CD4-positive, alpha-beta T cell treated with Interleukin-6 at 100 ng/mL for 8 hours (primary cell): ENCODE measurements at regions not wholly inside any gene's neighbourhood (a gene's known extent, or its start where the extent isn't known, plus 50 kb on each side); places are given as distances from the start of the nearest gene placed in this dataset.

ENCODE experiments used
- DNase-seq: peaks from one replicate; pipeline ENCODE4 v3.0.0-alpha.2; 2020; ENCODE audit warnings: mixed read lengths, low spot score

- no peak for DNase-seq
Observed at GRCh38 chr15:96672629-96673028, 342.1 kb downstream of the NR2F2 start.

GRCh38 chr15:96678386-96678785 is 347.9 kb downstream of the NR2F2 start:
- DNase-seq: no peak

GRCh38 chr15:96687388-96688107 is 357.0 kb downstream of the NR2F2 start:
- no peak for DNase-seq

DNA sequence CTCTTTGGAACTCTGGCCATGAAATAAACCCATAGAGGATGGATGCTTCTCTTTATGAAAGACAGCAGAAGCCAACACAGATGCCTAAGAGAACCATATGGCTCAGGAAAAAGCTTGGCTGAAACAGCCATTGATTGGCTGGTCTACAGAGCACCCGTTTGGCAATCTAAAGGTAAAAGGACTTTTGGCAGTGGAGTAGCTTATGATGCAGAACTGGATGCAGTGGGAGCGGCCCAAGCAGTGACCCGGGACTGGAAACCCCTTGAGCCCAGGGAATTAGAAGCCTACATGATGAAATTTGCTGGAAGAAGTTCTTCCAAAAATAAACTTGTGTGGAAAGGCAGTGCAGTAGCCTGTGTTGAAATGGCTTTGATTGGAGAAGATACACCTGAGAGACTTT is 360.2 kb downstream of the NR2F2 start:
- no peak for DNase-seq

DNA sequence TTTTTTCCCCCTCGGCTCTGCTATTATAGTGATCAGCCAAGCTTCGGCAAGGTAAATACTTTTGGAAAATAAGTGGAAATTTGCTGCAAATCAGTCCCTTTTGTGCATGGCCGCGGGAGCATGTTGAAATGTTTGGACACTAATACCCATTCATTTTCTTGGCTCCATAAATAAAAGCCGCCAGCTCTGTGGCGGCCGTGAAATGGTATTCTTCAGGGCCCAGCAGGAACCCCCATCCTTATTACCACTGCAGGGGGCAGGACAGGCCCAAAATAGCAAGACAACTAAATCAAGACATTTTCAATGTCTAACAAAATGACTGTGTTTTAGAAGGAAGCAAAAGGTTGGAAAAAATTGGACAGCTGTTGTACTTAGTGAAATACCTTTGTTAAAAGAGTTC is 362.3 kb downstream of the NR2F2 start:
- no peak for DNase-seq

DNA sequence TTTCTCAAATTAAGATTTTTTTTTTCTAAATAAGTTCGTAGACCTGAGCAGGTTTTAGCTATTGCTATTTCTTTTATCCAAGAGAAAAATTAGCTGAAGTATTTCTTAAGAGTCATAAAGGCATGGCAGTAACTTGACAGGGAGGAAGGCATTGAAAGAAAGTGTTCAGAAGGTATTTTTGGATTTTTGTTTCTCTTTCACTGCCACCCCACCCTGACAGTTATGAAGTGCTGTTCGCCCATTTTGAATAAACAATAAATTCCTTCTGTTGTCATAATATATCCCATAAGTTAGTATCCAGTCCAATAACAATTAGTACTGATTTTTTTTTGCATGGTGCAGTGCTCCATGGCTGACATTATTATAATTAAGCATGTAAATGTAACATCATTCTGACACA is 363.0 kb downstream of the NR2F2 start:
- no peak for DNase-seq

- no peak for DNase-seq
Observed at GRCh38 chr15:96693990-96694517, 363.6 kb downstream of the NR2F2 start.

DNA sequence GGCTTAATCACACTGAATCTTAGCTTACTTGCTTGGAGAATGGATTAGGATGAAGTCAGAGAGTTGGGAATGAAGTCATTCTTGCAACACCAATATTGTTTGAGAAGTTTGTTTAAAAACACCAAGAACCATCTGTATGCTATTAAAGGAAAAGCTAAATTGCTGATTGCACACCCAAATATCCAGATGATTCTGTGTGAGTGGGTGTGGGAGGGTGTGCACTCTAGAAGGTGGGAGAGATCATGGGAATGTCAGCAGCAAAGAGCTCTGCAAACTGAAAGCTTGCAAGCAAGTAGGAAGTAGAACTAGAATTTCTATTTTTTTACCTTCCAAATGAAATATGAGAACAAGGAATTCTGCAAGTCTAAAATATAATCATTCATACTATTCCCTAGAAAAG is 364.9 kb downstream of the NR2F2 start:
- DNase-seq: no peak

DNA sequence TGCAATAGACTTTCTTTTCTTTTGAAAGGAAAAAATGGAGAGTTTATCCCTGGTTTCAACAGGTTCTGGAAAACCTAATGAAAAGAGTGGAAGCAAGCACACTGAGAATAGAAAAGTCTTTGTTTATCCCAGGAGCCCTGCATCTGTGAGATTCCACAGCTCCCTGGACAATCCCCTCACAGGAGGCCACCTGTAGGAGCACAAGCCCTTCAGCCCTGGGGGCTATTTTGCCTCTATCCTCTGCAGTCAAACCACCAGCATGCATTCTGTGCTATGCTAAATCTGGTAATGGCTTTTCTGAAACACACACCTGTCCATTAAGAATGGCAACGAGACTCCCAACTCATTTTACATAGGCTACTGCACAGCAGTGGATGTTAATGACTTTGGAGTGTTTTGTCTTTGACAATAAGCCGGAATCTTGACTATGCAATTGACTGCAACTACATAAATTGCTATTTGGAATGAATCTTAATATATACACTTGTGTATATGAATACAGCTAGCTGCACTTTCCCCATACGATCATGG is 369.4 kb downstream of the NR2F2 start:
- DNase-seq: no peak

- DNase-seq: no peak
Observed at GRCh38 chr15:96700555-96700954, 370.1 kb downstream of the NR2F2 start.

DNA sequence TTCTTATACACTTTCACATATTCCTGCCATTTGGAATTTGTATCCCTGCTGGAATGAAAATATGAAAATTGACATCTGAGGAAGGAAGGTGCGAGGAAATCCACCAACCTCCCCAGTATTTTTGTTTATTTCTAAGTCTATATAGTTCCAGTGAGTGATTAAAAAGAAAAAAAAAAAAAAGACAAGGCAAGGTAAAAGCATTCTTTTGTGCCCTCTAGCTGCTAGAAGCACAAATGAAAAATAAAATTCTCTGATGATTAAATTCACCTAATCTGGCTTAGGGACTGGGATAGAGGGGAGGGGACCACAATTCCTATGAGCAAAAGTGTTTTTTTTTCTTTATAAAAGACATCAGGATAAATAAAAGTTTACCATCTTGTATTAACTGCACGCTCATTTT is 370.9 kb downstream of the NR2F2 start:
- DNase-seq: no peak

DNA sequence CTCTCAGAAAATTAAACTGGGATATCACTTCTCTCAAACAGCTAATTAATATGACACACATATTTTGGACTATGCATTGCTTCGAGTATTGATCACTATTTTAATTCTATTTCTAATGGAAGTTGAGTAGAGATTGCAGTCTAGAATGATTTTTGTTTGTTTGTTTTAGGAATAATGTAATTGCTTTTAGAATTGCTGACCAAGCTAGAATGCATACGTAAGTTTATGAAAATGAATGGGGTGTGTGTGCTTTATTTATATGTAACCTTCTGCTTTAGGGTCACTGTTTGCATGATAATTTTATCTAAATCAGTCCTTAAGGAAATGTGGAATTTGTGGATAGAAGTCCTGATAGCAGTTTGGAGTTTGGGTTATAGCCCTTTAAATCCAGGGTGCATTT is 371.4 kb downstream of the NR2F2 start:
- no peak for DNase-seq

DNA sequence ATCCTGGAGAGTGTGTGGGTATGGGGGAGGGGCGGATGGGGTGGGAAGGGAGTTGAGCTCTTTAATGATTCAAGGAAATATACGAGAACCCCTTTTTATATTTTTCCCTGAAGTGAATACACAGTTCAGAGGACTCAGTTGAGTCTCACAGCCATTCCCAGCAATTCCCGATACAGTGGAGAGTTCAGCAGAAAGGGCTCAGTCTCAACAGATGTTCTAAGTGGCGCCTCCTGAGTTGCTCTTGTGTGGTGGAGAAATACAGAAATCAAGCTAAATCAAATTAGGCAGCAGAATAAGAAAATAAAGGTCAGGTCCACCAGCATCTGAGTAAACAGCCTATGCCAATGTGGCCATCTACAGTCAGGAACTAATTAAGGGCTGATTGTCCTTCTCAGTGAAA is 372.1 kb downstream of the NR2F2 start:
- no peak for DNase-seq

DNA sequence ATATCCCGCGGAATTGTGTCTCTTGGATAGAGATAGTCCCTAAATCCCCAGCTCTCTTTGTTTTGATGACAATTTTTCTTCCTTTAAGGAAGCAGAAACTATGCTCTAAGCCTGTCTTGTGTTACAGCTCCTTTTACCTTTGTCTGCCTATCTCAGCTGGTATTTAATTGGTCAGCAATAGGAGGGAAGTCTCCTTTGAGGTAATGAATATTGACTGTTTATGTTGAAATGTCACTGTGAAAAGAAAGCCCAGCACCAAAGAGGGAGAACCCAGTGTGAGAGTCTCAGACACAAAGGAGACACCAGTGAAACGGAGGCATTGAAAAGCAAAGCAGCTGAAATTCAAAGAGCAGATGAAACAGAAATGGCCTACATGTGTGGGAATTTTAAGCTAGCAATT is 372.6 kb downstream of the NR2F2 start:
- no peak for DNase-seq

DNA sequence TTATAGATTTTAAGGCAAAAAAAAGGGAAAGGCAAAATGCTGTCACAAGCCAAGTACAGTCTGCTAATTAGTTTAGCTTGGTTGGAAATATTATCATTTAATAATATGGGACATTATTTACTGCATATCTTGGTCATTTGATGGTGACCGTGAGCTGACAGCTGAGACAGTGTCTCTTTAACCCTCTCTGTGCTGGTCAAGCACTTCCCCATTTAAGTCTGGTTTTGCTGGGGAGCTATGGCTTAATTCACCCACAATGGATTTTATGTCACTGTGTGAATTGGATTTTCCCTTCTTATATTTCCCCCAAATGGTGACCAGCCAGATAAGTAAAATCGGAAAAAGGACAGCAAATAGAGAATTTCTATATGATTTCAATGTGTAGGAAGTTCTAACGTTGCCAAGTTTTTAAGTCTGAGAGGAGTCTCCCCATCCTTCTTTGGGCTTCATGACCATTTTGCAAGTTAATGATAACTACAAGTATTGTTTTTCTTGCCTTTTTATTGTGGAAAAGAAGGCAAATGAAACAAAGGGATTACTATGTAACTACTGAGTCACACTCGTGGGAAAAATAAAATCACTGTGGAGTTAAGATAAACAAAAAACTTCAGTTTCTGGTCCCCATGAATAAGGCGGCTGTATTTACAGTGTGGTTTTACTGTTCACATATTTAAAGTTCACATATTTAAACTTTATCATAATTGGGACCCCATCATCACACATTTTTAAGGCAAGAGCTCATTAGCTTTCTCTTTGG is 373.5 kb downstream of the NR2F2 start:
- no peak for DNase-seq

DNA sequence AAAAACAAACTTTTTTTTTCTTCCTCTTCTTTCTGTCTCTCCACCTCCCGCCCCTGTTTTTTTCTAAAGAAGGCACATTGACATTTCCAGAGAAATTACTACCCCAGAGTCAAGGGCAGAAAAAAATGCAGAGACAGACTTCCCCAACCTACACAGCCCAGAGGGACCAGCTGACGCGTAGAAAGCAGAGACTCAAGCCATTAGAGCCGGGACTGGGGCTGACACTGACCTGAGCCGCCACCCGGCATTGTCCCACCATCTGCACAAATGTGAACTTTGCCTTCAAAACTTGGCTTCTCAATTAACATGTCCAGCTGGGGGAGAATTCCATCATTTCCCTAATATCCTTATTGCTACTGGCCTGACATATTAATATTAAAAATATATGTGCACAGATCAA is 385.6 kb downstream of the NR2F2 start:
- no peak for DNase-seq

GRCh38 chr15:96716478-96716877 is 386.0 kb downstream of the NR2F2 start:
- DNase-seq: no peak

GRCh38 chr15:96720251-96720650 is 389.8 kb downstream of the NR2F2 start:
- DNase-seq: no peak

- DNase-seq: no peak
Observed at GRCh38 chr15:96720656-96721055, 390.2 kb downstream of the NR2F2 start.

DNA sequence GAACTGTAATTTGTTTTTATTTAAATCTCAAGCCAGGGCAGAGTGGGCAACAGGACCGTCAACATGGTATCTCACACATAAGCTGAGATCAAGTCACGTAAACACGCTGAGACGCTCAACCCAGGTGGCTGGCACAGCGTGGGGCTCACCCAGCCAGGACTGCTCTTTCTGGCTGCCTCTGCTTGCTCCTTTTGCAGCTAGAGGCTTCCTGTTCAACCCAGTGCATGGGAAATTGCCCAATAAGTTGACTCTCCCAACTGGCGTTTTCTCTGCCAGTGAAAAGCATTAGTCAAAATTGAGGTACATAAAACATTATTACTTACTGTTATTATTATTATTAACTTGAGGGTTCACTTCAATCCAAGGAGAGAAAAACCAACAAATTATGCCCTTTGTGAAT is 398.1 kb downstream of the NR2F2 start:
- DNase-seq: no peak

- DNase-seq: no peak
Observed at GRCh38 chr15:96732704-96733103, 402.2 kb downstream of the NR2F2 start.

GRCh38 chr15:96733721-96734120 is 403.2 kb downstream of the NR2F2 start:
- DNase-seq: no peak

- DNase-seq: no peak
Observed at GRCh38 chr15:96735632-96736240, 405.2 kb downstream of the NR2F2 start.
